Panc1 (cell line): ENCODE measurements at regions not wholly inside any gene's neighbourhood (a gene's known extent, or its start where the extent isn't known, plus 50 kb on each side); places are given as distances from the start of the nearest gene placed in this dataset.

Experiments
- POLR2AphosphoS5 ChIP-seq: IDR thresholded peaks from 2 replicates; pipeline ENCODE4 v1.6.1; 2012; ENCODE audit warnings: mild to moderate bottlenecking, low read depth, low read length, moderate library complexity
- REST ChIP-seq, 2 experiments: IDR thresholded peaks; 2 replicates each; pipeline ENCODE4 v1.6.1; 2011 to 2012; ENCODE audit warnings: low read depth in 2 of 2, control low read depth in 1 of 2, low read length in 1 of 2, mild to moderate bottlenecking in 1 of 2, moderate library complexity in 1 of 2; ENCODE audit not compliant: insufficient read depth in 1 of 2
- TCF7L2 ChIP-seq: IDR thresholded peaks from 2 replicates; pipeline ENCODE4 v1.6.1; 2011; ENCODE audit warnings: mild to moderate bottlenecking, low read depth, low read length, inconsistent platforms
- TF ChIP-seq, protein P1 (sequence below): fragments of 450-650 bp; IDR thresholded peaks from 2 replicates; pipeline ENCODE4 v1.5.1; 2017; ENCODE audit warnings: mild to moderate bottlenecking

DNA sequence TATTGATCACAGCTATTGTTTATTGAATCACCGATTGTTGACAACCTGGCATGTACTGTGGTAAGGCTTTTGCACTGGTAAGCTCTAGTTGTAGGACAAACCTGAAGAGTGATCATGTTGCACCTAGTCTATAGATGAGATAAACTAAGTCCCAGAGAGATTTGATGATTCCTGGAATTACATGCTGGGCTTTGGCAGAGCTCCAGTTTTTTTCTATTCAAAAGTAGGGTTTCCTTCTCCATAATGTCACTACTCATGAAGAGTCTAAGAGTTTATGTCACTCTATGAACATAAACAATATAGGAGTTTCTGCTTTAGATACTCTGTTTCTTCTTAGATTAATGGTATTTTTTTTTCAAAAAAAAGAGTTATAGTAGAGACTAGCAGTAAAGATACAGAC, 72.0 kb downstream of the BMP4 start:
- TF ChIP-seq, protein P1, sequence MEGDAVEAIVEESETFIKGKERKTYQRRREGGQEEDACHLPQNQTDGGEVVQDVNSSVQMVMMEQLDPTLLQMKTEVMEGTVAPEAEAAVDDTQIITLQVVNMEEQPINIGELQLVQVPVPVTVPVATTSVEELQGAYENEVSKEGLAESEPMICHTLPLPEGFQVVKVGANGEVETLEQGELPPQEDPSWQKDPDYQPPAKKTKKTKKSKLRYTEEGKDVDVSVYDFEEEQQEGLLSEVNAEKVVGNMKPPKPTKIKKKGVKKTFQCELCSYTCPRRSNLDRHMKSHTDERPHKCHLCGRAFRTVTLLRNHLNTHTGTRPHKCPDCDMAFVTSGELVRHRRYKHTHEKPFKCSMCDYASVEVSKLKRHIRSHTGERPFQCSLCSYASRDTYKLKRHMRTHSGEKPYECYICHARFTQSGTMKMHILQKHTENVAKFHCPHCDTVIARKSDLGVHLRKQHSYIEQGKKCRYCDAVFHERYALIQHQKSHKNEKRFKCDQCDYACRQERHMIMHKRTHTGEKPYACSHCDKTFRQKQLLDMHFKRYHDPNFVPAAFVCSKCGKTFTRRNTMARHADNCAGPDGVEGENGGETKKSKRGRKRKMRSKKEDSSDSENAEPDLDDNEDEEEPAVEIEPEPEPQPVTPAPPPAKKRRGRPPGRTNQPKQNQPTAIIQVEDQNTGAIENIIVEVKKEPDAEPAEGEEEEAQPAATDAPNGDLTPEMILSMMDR, result no peak
- TF ChIP-seq POLR2AphosphoS5 (no peak), REST (IDR thresholded peaks at IDR 0.05; ENCODE audit: insufficient read depth in 1 of 2, low read depth in 2 of 2, low read length in 1 of 2) (no peak), TCF7L2 (no peak)
